ENCODE measurements at regions not wholly inside any gene's neighbourhood (a gene's known extent, or its start where the extent isn't known, plus 50 kb on each side); places are given as distances from the start of the nearest gene placed in this dataset.
A peak's percentile ranks its signal among the peaks of the same experiment; 100 is the strongest.

DNA sequence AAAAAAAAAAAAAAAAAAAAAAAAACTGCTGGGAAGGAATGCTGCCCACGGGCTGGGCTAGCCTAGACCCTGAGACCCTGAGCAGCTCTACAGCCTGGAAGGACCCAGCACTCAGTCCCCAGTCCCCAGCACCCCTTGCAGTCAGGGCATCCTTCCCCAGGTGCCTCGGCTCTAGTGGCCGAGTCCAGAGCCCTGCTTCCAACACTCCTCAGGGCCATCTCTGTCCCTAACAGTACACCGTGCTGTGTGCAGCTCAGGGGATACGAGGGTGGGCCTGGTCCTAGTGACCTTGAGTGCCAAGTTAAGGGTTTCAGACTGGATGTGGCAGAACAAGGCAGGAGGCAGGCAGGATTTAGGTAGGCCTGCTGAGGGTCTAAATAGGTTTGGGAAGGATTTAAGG, 50.2 kb upstream of the LRP8 start:
- peak in 7 of 42 donors; percentile 4 to 27 (median 15) for DNase-seq
- intact Hi-C loops (cut with DNase I) = no loop called here

GRCh38 chr1:53378932-53379661, 51.2 kb upstream of the LRP8 start:
- intact Hi-C loops (cut with DNase I) = no loop called here
- peak in 6 of 42 donors; percentile 2 to 18 (median 8) for DNase-seq

DNA sequence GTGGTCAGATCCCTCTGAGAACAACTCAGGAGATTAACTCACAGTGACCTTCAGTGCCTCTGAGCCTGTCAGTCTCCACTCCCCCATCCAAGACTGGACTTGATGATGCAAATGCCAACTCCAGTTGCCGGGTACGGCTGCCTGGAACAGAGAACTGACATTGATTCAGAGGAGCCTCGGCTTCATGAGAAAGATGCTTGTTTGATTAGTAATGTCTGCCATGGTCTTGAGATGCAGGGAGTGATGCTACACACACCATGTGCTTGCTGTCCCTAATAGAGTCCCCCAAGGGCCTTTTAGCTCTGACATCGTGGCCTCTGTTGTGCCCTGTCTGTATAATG, 51.8 kb upstream of the LRP8 start:
- intact Hi-C loops (cut with DNase I) = no loop called here
- peak in 1 of 42 donors; percentile 5 for DNase-seq

DNA sequence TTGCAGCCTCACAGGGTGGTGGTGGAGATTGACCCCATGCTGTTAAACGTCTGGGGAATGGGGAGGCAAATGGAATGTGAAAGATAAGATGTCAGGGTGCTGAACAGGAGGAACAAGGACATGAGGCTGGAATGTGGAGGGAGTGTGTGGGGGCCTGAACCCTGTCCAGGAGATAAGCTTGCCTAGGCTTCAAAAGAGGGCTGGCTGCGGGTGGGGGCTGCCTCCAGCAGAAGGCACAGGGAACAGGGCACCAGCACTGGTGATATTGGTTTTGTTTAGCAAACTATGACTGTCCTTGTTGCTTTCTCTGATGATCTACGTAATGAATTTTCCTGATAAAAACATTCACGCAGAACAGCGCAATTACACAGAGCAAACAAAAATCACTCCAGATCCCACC, 52.4 kb upstream of the LRP8 start:
- intact Hi-C loops (cut with DNase I) = no loop called here
- no peak for DNase-seq

DNA sequence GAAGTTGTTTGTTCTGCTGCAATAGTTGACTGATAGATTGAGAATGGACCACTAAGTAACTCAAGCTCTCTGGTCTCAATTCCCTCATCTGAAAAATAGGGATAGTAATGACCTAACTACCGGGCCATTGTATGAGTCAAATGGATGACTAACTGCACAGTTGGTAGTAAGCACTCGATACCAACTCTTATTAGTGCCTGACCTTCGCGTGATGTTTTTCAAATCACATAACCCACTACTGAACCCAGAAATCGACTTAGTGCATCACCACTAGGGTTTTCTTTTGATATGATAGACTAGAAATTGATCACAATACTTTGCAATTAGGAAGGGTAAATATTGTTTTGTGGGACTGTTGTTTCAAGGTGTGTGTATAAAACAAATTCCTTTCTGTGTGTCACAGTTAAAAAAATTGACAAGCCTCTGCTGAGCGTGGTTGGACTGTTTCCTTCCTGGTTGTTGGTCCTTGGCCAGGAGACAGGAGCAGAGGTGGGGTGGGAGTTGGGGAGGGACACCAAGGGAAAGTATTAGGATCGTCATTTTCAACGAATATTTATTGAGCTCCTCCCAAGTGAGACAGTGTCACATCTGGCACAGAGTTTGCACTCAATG, 54.0 kb upstream of the LRP8 start:
- no peak for DNase-seq
- intact Hi-C loops (cut with DNase I) = no loop called here

DNA sequence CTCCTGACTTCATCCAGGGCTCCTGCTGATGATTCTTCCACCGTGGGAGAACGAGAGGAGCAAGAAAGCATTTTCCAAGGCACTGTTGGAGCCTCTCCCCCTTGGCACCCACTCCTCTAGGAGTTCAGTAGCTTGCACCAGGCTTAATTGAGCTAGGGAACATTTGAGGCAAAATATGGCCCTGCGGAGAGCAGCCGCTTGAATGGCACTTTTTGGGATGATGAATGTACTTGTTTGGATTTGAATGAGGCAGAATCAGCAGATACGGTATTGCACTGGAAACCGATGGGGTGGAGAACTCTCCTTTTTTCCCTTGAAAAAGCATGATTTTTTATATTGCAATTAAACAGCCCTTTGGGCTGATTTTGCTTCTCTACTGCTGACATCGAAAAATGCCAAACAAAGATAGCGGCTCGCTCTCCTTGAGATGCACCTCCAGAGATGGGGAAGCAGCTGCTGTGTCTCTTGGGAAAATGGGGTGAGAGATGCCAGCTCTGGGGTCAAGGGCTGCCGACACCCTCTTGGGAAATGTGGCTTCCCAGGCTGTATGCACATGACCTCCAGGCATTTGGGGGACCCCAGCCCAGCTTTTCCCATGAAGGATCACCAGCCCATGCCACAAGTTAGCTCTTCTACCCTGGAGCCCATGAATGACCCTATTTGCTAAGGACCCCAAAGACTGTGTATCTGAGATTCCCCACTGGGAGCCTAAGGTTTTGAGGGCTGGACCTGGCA, 55.4 kb upstream of the LRP8 start:
- DNase-seq = no peak
- intact Hi-C loops (cut with DNase I) = no loop called here

DNA sequence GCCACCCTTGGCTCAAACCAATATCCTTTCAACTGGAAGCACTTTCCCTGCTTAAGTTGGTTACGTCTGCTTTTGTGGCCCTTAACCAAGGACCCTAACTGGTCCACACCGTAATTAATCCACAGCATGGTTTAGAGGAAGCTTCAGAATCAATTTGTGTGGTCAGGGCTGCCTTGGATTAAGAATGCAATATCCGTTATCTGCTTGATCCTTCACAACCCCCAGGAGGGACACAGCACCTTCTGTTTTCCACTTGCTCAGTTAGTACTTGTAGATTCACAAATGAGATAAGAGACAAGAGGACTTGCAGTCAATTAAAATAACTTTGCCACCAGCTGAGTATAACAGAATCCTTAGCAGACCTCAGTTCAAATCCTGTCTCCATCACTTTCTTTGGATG, 56.9 kb upstream of the LRP8 start:
- DNase-seq = no peak
- intact Hi-C loops (cut with DNase I) = no loop called here

DNA sequence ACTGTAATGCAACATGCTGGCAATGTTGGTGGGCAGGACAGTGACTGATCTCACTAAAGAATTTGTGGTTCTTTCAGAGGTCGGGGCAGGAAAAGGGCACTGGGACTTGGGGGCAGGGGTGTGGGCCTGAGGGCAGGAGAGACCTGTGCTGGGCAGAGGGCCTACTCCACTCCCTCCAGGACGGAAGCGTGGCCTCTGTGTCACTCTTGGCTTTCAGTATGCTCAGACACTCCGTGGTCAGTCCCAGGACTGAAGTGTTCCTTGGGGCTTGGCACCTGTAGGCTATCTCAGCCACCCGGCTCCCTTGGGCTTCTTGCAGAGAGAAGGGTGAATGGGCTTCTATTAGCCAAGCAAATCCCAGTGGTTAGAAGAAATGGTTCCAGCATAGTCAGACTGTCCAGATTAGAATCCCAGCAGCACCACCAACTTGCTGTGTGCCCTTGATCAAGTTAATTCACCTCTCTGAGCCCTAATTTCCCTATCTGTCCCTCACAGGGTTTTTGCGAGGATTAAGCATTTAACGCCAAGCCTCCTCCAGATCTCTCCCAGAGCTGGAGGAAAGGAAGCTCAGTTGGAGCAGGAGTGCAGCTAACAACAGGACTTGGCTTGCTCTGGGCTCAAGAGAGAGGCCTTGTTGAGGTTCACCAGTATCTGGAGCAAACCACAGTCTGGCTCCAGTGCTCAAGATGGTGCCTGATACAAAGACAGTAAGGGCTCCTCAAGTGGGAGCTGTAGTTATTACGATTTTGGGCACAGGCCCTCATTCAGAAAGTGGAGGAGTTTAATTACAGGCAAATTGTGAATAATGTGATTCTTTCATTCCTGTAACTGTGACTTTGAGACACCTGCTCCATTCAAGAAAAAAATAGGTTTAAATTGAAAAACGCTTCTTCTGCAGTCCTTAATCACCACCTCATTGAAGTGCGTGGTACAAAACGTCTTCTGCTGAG, 57.7 kb upstream of the LRP8 start:
- intact Hi-C loops (cut with DNase I) = no loop called here
- DNase-seq = peak in 7 of 42 donors; percentile 10 to 52 (median 25)

- no peak for DNase-seq
- intact Hi-C loops (cut with DNase I) = no loop called here
These were observed 61.1 kb upstream of the LRP8 start for GRCh38 chr1:53388963-53389362.

DNA sequence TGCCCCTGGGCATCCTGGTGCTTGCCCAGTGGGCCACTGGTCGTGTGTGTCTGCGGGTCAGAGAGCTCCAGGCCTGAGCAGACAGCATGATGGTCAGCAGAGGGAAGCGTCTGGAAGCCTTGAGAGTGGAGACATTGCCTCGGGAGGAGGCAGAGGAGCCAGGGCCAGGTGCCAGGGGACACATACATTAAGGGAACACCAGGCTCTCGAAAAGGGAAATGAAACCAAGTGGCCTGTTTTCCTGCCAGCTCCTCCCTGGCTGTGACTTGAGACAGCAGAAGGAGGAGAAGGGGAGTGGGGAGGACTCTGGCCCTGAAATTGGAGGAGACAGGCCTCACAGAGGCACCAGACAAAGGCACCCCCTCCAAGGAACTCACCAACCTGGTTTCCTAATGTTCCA, 62.4 kb upstream of the LRP8 start:
- peak in 35 of 42 donors; percentile 17 to 63 (median 45) for DNase-seq

DNA sequence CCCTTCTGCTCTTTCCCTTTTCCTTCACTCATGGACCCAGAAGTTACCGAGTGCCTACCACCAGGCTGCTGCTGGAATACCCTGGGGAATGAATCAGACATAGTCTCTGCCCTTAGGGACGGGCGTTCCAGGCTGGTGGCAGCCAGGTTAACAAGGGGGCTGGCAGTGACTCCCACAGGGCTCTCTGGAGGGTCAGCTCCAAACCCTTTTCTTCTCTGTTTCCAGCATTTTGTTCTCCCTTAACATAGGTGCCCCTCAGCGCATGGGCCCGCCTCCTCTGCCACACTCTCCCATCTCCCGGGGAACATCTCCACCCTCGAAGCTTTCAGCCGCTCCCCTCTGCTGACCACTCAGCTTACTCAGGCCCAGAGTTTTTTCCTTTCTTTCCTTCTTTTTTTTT, 62.9 kb upstream of the LRP8 start:
- intact Hi-C loops (cut with DNase I) = no loop called here
- DNase-seq = no peak

More for the DNA sequence above, 62.4 kb upstream of the LRP8 start:
- intact Hi-C loops (cut with DNase I) = no loop called here

GRCh38 chr1:53391296-53391695, 63.4 kb upstream of the LRP8 start:
- intact Hi-C loops (cut with DNase I) = no loop called here
- DNase-seq = no peak

DNA sequence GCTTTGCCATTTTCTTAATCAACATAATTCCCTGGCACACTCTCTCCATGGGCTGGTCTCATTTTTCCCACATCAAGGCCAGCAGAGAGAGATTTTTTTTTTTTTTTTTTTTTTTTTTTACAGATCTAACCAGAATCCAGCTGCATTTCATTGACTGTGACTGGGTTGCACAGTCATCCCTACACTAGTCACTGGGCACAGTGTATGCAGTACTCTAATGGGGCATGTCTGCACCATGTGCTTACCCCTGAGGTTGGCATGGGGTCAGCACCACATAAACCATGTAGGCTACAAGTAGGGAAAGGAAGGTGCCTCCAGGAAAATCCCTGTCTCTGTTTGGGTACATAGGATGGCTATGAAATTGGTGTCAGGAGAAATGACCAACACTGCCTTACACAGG, 64.1 kb upstream of the LRP8 start:
- no peak for DNase-seq
- intact Hi-C loops (cut with DNase I) = loop anchor here (2.0 kb wide), 1 partner anchor 113 kb away; no protein-coding TSS in a partner anchor

DNA sequence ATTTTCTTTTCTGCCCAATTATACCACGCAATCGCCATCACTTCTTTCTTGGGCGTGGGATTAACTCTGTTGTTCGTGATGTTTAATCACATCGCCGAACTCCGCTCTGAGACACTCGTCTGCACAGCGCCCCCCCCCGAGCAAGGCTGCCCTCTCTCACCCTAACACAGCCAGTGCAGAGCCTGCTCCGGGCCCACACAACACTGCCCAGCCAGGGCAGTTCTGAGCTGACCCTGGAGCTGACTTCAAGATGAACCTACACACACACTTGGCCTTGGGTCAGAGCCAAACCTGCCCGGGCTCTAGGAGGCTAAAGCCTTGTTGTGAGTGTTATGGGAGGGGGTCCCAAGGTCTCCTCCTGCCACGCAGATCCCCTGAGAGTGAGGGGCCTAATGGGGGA, 64.6 kb upstream of the LRP8 start:
- intact Hi-C loops (cut with DNase I) = loop anchor here (2.0 kb wide), 1 partner anchor 114 kb away; no protein-coding TSS in a partner anchor
- no peak for DNase-seq

- peak; percentile 58 to 95 (median 88) for DNase-seq
- intact Hi-C loops (cut with DNase I) = loop anchor here (2.0 kb wide), 1 partner anchor 115 kb away; no protein-coding TSS in a partner anchor
These were observed 65.5 kb upstream of the LRP8 start for GRCh38 chr1:53393325-53393792.

DNA sequence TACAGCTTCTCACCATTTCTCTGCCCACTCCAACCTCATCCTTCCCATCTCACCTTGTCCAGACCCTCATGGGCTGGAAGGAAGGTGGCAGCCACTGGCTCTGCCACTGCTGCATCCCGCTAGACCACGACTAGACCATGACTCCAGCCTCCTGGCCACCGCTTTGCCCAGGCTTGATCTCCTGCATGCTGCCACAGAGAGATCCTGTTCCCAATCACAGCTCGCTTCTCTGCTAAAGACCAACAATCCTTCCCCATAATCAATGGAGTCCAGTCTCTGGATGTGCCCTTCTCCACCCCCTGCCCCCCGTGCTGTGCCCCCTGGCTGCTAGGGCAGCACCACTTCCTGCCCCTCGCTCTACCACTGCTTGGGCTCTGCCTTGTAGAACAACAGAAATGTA, 64.9 kb upstream of the DMRTB1 start:
- intact Hi-C loops (cut with DNase I) = no loop called here

DNA sequence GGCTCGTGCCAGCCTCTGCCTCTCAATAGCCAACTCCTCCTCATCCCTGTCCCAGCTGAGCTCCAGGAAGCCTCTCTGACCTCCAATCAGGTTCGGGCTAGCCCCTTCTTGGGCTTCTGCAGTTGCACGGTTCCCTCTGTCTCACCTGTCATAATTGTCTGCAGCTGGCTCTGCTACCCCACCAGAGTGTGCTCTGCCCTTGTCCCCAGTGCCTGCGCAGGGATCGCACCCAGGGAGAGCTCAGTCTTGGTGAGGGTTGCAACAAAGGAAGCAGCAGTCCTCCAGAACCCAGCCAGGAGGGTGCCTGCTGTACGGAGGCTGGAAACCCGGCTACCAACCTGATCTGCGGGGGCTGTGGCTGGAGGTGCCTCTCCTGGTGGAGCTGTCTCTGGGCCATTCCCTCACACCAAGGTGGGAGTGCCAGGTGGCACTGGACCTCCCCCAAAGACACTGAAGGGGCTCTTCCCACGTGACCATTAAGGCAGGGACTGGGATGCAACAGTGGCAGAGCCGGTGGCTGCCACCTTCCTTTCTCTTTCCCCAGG, 63.5 kb upstream of the DMRTB1 start:
- intact Hi-C loops (cut with DNase I) = no loop called here

More for the DNA sequence above, 64.9 kb upstream of the DMRTB1 start:
- no peak for DNase-seq

GRCh38 chr1:53396573-53397268, 62.5 kb upstream of the DMRTB1 start:
- peak in 4 of 42 donors; percentile 4 to 21 (median 10) for DNase-seq
- intact Hi-C loops (cut with DNase I) = no loop called here

More for the DNA sequence above, 63.5 kb upstream of the DMRTB1 start:
- peak in 2 of 42 donors; percentile 12 to 27 for DNase-seq
